K562 (cell line): ENCODE measurements at regions not wholly inside any gene's neighbourhood (a gene's known extent, or its start where the extent isn't known, plus 50 kb on each side); places are given as distances from the start of the nearest gene placed in this dataset.

ENCODE experiments used
- ATAC-seq: fragments of 200-7000 bp; cut with Tn5 transposase; 3 replicates; pipeline ENCODE4 v1.9.1; 2020; ENCODE audit warnings: moderate library complexity
- BruUV-seq: library from RNA; stranded (reverse); fragments of 400-500 nt; replicated peaks from 2 replicates; lab custom pipeline; 2021; lab: Mats Ljungman, UMichigan
- CTCF ChIA-PET: fragments of 300-600 bp; formaldehyde crosslinking; extraction: SDS; loops from one replicate; lab custom pipeline; 2021; ENCODE audit warnings: low intra/inter-chr PET ratio; lab: Yijun Ruan, JAX
- POLR2A ChIA-PET: fragments of 300-600, 350-650 bp; sonication (Branson Sonifier 250); formaldehyde crosslinking; extraction: SDS; loops from one replicate; lab custom pipeline; 2021; ENCODE audit warnings: antibody characterized with exemption, inconsistent platforms; lab: Yijun Ruan, JAX
- DNase-seq, 4 experiments: peaks; one replicate each; pipeline versions ENCODE4 v3.0.0 to v3.0.0-alpha.2; 2011 to 2018; ENCODE audit warnings: low spot score in 3 of 4, mixed read lengths in 3 of 4; ENCODE audit errors: extremely low read depth in 1 of 4
- FAIRE-seq: peaks from 2 replicates; lab custom pipeline; 2011; peaks lifted over from hg19 to GRCh38; lab: Jason Lieb, UNC
- H2AFZ ChIP-seq: 2 replicates; pipeline ENCODE4 v1.6.0; 2011; ENCODE audit warnings: low read depth, low read length, control low read depth, inconsistent platforms
- H3K27ac ChIP-seq: fragments of 200-600 bp; 3 replicates; pipeline ENCODE4 v1.8.0; 2011; ENCODE audit warnings: low read depth, mild to moderate bottlenecking, control low read depth, inconsistent platforms, low read length, moderate library complexity, mixed read lengths; ENCODE audit errors: extremely low read depth
- H3K27me3 ChIP-seq, 2 experiments: fragments of 300-600 bp in 1 of 2; 2 replicates in 1 of 2; 3 replicates in 1 of 2; pipeline versions ENCODE4 v1.6.0 to v1.8.0; 2011; ENCODE audit warnings: inconsistent platforms in 2 of 2, low read length in 2 of 2, mild to moderate bottlenecking in 1 of 2, mixed read lengths in 1 of 2, moderate library complexity in 1 of 2; ENCODE audit not compliant: control insufficient read depth in 2 of 2, insufficient read depth in 2 of 2
- H3K36me3 ChIP-seq: fragments of 300-600 bp; 3 replicates; pipeline ENCODE4 v1.8.0; 2011; ENCODE audit warnings: mild to moderate bottlenecking, low read length, inconsistent platforms; ENCODE audit not compliant: control insufficient read depth, insufficient read depth
- H3K4me1 ChIP-seq, 2 experiments: fragments of 200-600 bp in 1 of 2; replicated peaks in 1 of 2; 2 replicates in 1 of 2; 3 replicates in 1 of 2; pipeline versions ENCODE4 v1.5.1 to v1.8.0; 2011; ENCODE audit warnings: inconsistent platforms in 2 of 2, low read length in 2 of 2, mild to moderate bottlenecking in 1 of 2, mixed read lengths in 1 of 2, moderate library complexity in 1 of 2; ENCODE audit not compliant: control insufficient read depth in 2 of 2, insufficient read depth in 2 of 2
- H3K4me2 ChIP-seq: 2 replicates; pipeline ENCODE4 v1.6.1; 2011; ENCODE audit warnings: low read length, control low read depth, inconsistent platforms, mixed read lengths; ENCODE audit not compliant: insufficient read depth
- H3K4me3 ChIP-seq: fragments of 200-600 bp; sonication (generic), shearing (Covaris generic); 2 replicates; pipeline ENCODE4 v1.5.1; 2016; ENCODE audit warnings: control low read depth, inconsistent platforms
- H3K79me2 ChIP-seq: fragments of 200-600 bp; 3 replicates; pipeline ENCODE4 v1.8.0; 2011; ENCODE audit warnings: low read length, inconsistent platforms; ENCODE audit not compliant: control insufficient read depth, insufficient read depth
- H3K9ac ChIP-seq, 2 experiments: 2 replicates each; pipeline versions ENCODE4 v1.6.0 to v1.6.1; 2011; ENCODE audit warnings: low read depth in 2 of 2, low read length in 2 of 2, control low read depth in 1 of 2, inconsistent platforms in 1 of 2, mild to moderate bottlenecking in 1 of 2, mixed read lengths in 1 of 2; ENCODE audit not compliant: insufficient read depth in 1 of 2
- H3K9me1 ChIP-seq: one replicate; pipeline ENCODE4 v1.6.0; 2011; ENCODE audit warnings: inconsistent platforms, mild to moderate bottlenecking, low read length, moderate library complexity; ENCODE audit not compliant: control insufficient read depth, insufficient read depth
- H3K9me3 ChIP-seq: replicated peaks from 2 replicates; pipeline ENCODE4 v1.5.1; 2011; ENCODE audit warnings: low read depth, low read length, inconsistent platforms; ENCODE audit not compliant: control insufficient read depth, insufficient read depth
- H4K20me1 ChIP-seq: replicated peaks from 2 replicates; pipeline ENCODE4 v1.6.1; 2011; ENCODE audit warnings: low read length, inconsistent platforms, mixed read lengths; ENCODE audit not compliant: control insufficient read depth, insufficient read depth
- DPF2 ChIP-seq: fragments of 450-650 bp; IDR thresholded peaks from 2 replicates; pipeline ENCODE4 v1.6.1; 2016
- ESRRB ChIP-seq: fragments of 250-450 bp; sonication (Bioruptor Pico); IDR thresholded peaks from 2 replicates; pipeline ENCODE4 v1.5.0; 2020; ENCODE audit warnings: mild to moderate bottlenecking, moderate library complexity, borderline replicate concordance
- HNRNPK ChIP-seq: fragments of 200-400 bp; formaldehyde crosslinking; IDR thresholded peaks from one replicate; pipeline ENCODE4 v1.6.1; 2018; ENCODE audit warnings: mild to moderate bottlenecking, low read depth, low read length; ENCODE audit not compliant: poor library complexity, severe bottlenecking
- ILK ChIP-seq: fragments of 450-650 bp; IDR thresholded peaks from 2 replicates; pipeline ENCODE4 v1.6.1; 2016; ENCODE audit warnings: missing genetic modification characterization, low read depth, mild to moderate bottlenecking, missing compliant biosample characterization, moderate library complexity, borderline replicate concordance
- LARP7 ChIP-seq: fragments of 450-650 bp; IDR thresholded peaks from 2 replicates; pipeline ENCODE4 v1.6.1; 2016
- NONO ChIP-seq, 2 experiments: fragments of 200-400 bp in 1 of 2; fragments of 450-650 bp in 1 of 2; formaldehyde crosslinking in 1 of 2; IDR thresholded peaks; 2 replicates each; pipeline ENCODE4 v1.6.1; 2017; ENCODE audit warnings: low read depth in 2 of 2, mild to moderate bottlenecking in 2 of 2, moderate library complexity in 2 of 2, low read length in 1 of 2
- TFAM ChIP-seq: fragments of 250-450 bp; sonication (Bioruptor Pico); conservative IDR thresholded peaks from 2 replicates; pipeline ENCODE4 v1.5.0; 2021; ENCODE audit warnings: mild to moderate bottlenecking, moderate library complexity
- ZBTB1 ChIP-seq: sonication (generic); formaldehyde crosslinking; IDR thresholded peaks from 2 replicates; pipeline ENCODE4 v1.8.1; 2023; ENCODE audit warnings: missing genetic modification reagents, low read depth, mild to moderate bottlenecking, borderline replicate concordance
- ZFP1 ChIP-seq: fragments of 450-650 bp; formaldehyde crosslinking; IDR thresholded peaks from 2 replicates; pipeline ENCODE4 v1.4.0; 2020; ENCODE audit warnings: mild to moderate bottlenecking, mixed read lengths
- ZNF449 ChIP-seq: fragments of 250-450 bp; sonication (Bioruptor Pico); IDR thresholded peaks from 2 replicates; pipeline ENCODE4 v1.8.0; 2022; ENCODE audit warnings: moderate library complexity, mild to moderate bottlenecking, inconsistent platforms
- ZNF511 ChIP-seq: sonication (generic); formaldehyde crosslinking; IDR thresholded peaks from 2 replicates; pipeline ENCODE4 v1.8.0; 2022; ENCODE audit warnings: mild to moderate bottlenecking, missing genetic modification reagents
- ZNF695 ChIP-seq: fragments of 450-650 bp; formaldehyde crosslinking; IDR thresholded peaks from 2 replicates; pipeline ENCODE4 v1.4.0; 2020; ENCODE audit warnings: mild to moderate bottlenecking, moderate library complexity
- ZSCAN32 ChIP-seq: fragments of 450-650 bp; formaldehyde crosslinking; IDR thresholded peaks from 2 replicates; pipeline ENCODE4 v1.4.0; 2020; ENCODE audit warnings: mild to moderate bottlenecking, moderate library complexity
- WGBS: fragments of 100-300 bp; shearing (Covaris generic); methylation state at CpG from one replicate; pipeline ENCODE4 v1.1.6; 2016; ENCODE audit warnings: low coverage, mixed read lengths; ENCODE audit not compliant: insufficient coverage; ENCODE audit errors: missing lambda C conversion rate; 5-methylcytosine and 5-hydroxymethylcytosine counted together
- in situ Hi-C: fragments of 300-500 bp; cut with MboI; formaldehyde crosslinking; loops from 4 replicates; pipeline ENCODE4 v1.15.0; 2018; ENCODE audit warnings: inconsistent platforms, mixed read lengths
- intact Hi-C: fragments of 100-400 bp; cut with micrococcal nuclease; formaldehyde crosslinking; loops from 2 replicates; pipeline ENCODE4 v1.14.2; 2022
- TF ChIP-seq, protein P1 (sequence below), 2 experiments: fragments of 200-800 bp in 1 of 2; sonication (Bioruptor generic) in 1 of 2; sonication (generic) in 1 of 2; formaldehyde crosslinking in 1 of 2; IDR thresholded peaks in 1 of 2; conservative IDR thresholded peaks in 1 of 2; 2 replicates each; pipeline versions ENCODE4 v1.5.0 to v1.6.1; 2016 to 2020; ENCODE audit warnings: missing compliant biosample characterization in 1 of 2, missing genetic modification characterization in 1 of 2, missing genetic modification reagents in 1 of 2

DNA sequence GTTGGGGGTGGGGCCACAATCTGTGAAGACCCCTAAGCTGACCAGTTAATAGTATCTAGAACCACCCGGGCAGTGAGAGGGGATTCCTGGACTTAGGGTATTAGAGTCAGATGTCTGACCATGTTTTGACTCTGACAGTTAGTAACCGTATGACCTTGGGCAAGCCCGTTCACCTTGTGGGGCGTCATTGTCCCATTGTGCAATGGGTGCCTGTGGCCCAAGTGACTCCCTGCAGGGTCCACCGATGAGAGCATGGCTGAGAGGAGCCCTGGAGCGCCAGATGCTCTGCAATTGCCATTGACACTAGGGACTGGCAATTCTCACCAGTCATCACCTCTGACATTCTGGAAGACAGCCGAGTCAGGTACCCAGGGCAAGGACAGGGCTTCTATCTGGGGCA is 225.9 kb upstream of the CSF3R start:
- no peak for ATAC-seq

More for the DNA sequence above, 225.9 kb upstream of the CSF3R start:
- Histone ChIP-seq H3K36me3 (no peaks in the 10 kb centered on the region), H3K9me1 (no peaks in the 10 kb centered on the region), H3K9me3 (no peaks in the 10 kb centered on the region), H3K4me1 (peaks cover 0 to 3% of the 10 kb centered on the region in 2 experiments; a peak in 2 of 5 replicates), H3K4me2 (no peak overlapping the region), H3K27ac (no peak overlapping the region), H3K79me2 (no peaks in the 10 kb centered on the region), H3K27me3 (peaks cover 30 to 45% of the 10 kb centered on the region in 2 experiments), H4K20me1 (0 out of 2 replicates have a peak, but pooled peaks cover 3% of the 10 kb centered on the region), H2AFZ (no peak overlapping the region), H3K4me3 (no peak overlapping the region), H3K9ac (no peak overlapping the region)
- intact Hi-C loops, result loop anchor here (10.0 kb wide), 3 partner anchors 156 to 726 kb away; no protein-coding TSS in a partner anchor
- WGBS, result under 1% methylated on average over 7 of the region's 7 CpGs
- in situ Hi-C loops, result no loop called here
- DNase-seq, result no peak
- ChIA-PET POLR2A (interaction anchor here (1.0 kb wide), 1 partner anchor 287 kb away, joined by 3 read pairs; no protein-coding TSS in a partner anchor), CTCF (no interaction called here)
- BruUV-seq, result no TSS peak
- TF ChIP-seq LARP7 (no peak), ZNF449 (CRISPR knock-in tag) (no peak), ILK (tag) (no peak), HNRNPK (no peak), ESRRB (no peak), ZNF511 (CRISPR knock-in tag) (no peak), DPF2 (no peak), ZBTB1 (CRISPR knock-in tag) (no peak), ZSCAN32 (CRISPR knock-in tag) (no peak), NONO (IDR thresholded peaks at IDR 0.05; ENCODE audit: low read depth in 2 of 2, low read length in 1 of 2) (no peak), ZFP1 (CRISPR knock-in tag) (no peak), TFAM (CRISPR knock-in tag) (no peak), ZNF695 (no peak)
- TF ChIP-seq, protein P1, sequence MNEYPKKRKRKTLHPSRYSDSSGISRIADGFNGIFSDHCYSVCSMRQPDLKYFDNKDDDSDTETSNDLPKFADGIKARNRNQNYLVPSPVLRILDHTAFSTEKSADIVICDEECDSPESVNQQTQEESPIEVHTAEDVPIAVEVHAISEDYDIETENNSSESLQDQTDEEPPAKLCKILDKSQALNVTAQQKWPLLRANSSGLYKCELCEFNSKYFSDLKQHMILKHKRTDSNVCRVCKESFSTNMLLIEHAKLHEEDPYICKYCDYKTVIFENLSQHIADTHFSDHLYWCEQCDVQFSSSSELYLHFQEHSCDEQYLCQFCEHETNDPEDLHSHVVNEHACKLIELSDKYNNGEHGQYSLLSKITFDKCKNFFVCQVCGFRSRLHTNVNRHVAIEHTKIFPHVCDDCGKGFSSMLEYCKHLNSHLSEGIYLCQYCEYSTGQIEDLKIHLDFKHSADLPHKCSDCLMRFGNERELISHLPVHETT (CRISPR knock-in tag; conservative IDR thresholded peaks at IDR 0.05 in 1 of 2, IDR thresholded peaks at IDR 0.05 in 1 of 2), result no peak
- FAIRE-seq, result no peak
